Islet of Langerhans (tissue), 1 donor: ENCODE measurements at regions not wholly inside any gene's neighbourhood (a gene's known extent, or its start where the extent isn't known, plus 50 kb on each side); places are given as distances from the start of the nearest gene placed in this dataset.
"Not testable (repeated sequence)": the region's sequence is repeated elsewhere in the genome, so short reads cannot be mapped to it uniquely, and the experiment has no call there.

Source experiments
- FAIRE-seq: peaks from one replicate; lab custom pipeline; 2011; peaks lifted over from hg19 to GRCh38; lab: Jason Lieb, UNC

DNA sequence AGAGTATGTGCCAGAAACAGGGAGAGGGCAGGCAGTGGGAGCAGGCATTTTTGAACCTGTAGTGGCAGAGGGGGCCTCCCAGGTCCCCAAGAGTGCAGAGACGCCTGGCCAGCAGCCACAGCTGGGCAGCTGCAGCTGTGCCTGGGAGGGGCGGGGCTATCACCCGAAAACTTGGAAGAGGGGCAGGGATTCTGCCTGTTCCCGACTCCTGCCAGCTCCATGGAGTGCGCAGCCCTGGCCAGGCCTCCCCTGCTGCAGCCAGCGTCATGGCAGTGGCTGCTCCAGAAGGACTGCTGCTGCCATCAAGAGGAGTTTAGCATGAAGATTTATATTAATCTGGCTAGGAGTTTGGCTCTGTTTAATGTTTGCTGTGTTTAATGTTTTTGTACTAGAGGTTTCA is 532.1 kb upstream of the PITX2 start:
- no peak for FAIRE-seq

DNA sequence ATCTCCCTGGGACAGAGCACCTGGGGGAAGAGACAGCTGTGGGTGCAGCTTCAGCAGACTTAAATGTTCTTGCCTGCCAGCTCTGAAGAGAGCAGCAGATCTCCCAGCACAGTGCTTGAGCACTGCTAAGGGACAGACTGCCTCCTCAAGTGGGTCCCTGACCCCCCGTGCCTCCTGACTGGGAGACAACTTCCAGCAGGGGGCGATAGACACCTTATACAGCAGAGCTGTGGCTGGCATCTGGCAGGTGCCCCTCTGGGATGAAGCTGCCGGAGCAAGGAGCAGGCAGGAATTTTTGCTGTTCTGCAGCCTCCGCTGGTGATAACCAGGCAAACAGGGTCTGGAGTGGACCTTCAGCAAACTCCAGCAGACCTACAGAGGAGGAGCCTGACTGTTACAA is 541.7 kb upstream of the PITX2 start:
- FAIRE-seq = not testable (repeated sequence)

DNA sequence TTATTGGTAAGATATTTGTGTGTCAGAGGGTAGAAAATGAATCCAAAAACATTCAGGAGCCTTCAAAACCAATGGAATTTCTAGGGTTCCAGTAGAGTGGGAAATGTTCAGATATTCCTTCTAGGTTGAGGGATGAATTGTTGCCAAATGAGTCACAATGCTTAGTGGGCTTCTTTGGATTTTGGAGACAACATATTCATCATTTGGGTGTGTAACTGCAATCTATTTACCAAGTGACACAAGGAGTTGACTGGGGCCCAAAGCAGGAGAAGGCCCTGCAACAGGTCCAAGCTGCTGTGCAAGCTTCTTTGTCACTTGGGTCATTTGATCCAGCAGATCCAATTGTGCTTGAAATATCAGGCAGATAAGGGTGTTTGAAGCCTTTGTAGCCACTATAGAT is 551.5 kb upstream of the PITX2 start:
- no peak for FAIRE-seq

DNA sequence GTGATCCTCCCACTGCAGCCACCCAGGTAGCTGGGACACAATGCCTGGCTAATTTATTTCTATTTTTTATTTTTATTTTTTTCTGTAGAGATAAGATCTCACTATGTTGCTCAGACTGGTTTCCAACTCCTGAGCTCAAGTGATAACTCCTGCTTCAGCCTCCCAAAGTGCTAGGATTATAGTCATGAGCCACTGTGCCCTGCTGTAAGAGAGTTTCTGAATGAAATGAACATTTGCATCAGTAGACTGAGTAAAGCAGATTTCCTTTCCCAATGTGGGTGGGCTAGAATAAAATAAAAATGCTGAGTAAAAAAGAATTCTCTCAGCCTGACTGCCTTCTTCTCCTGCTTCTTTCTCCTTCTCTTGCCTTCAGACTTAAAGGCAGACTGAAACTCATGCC is 555.4 kb upstream of the PITX2 start:
- no peak for FAIRE-seq

DNA sequence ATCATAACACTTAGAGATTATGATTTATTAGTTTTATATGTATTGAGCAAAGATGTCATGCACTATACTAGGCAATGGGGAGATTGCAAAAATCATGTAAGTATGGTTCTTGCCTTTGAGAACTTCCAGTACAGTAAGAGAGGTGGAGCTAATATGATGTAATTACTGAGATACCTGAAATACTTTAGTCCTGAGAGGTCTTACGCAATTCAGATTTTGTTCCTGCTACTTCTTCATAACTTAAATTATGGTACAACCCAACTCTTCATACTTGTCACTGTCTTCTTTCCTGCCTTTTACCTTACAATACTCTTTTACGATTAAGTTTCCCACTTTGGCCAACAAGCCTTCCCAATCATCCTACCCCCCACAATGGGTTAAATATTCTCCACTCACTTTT is 564.2 kb upstream of the PITX2 start:
- no peak for FAIRE-seq

DNA sequence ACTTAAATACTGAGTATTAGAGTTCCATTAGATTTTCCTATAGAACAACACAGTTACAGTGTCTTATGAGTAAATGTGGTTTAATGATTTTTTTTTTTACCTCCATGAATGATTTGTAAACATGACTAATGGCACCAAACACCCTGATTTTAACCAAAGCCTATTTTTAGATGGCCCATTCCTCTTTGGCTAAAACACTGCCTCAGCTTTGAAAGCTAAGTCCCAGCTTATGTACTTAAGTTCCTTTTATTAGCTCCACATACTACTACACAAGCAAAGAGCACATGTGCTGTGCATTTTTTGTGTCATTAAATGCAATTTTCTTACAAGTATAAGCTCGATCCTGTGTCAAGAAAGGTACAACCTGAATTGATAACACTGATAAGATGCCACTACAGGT is 575.6 kb upstream of the PITX2 start:
- FAIRE-seq = no peak

DNA sequence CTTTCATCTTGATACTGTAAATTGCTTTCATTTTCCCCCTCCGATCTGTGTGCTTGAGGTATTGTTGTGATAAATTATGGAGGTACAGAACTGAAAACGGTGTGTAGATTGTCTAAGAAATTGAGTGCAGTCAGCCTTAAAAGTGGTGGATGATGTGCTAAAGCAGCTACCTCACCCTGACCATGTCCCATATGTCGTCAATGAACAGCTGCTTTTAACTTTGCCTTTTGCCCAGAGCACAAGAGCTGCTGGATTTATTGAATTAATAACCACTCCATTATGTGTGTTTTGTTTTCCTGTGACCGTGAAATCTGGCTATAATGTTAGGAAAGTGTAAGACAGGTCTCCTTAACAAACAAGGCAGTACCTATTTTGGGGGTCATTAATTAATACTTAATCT is 581.9 kb upstream of the PITX2 start:
- FAIRE-seq = no peak

DNA sequence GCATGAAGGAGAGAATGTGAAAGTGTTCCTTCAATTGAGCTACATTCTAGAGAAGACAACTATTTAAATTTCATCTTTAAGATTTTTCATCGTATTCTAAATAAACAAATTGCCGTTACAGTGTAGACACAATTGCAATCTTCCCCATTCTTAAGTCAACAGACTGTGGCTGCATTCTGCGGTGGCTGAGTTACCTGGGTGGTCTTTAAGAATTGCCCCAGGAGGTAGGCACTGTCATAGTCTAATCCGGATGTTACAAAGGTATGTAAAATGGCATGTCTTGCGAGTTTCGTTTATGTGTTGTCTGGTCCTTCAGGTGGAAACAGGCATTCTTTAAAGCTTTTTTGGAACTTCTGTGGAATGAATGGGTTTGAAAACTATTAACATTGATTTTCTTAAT is 586.1 kb upstream of the PITX2 start:
- FAIRE-seq = no peak

DNA sequence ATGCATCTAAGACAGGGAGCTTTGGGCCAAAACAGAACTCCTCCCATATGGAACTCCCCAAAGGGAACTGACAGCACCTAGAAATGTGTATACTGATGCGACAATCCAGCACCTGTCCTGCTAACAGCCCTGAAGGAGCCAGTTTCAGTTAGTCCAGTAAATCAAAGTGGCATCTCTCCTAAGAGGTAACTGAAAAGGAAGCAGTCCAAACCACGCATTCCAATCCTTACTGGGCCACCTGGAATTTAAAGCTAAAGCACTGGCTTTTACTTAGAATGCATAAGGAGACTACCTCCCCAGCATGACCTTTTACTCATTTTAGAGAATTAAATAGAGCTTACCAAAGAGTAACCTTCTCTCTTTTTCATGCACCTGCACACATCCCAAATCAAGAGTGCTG is 586.8 kb upstream of the PITX2 start:
- FAIRE-seq = no peak

DNA sequence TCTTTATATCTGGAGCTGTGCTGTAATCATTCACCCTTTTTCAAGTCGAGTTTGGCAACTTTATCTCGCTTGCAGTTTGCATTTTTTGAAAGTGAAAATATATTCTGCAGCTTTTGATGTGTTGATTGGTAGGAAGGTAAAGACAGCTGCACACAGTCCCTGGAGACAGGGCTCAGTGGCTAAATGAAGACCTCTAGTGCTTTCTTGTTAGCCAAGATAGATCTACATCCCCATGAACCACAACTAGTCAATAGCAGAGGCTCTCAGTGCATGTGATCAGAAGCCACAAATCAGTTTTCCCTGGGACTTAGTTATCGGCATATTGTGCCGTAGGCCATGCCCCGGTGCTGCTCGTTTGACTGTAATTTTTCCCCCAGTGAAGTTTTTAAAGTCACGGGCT is 587.7 kb upstream of the PITX2 start:
- FAIRE-seq = no peak

DNA sequence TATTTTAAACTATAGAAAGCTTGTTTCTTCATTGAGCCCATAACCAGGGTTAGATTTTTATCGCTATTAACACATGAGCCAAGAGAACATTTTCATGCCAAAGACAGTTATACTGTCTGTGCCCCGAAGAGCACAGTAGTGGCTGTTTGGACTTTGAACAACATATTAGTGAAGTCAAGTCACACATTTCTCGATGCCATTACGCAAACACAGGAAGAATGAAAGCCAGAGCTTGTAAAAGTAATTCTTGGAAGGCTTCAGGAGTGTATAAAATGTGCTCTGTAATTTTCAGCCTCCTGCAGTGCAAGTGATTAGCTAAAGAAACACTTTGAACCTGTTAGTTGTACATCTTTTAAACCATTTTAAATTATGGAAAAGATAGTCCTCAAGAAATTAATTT is 590.7 kb upstream of the PITX2 start:
- FAIRE-seq = no peak

DNA sequence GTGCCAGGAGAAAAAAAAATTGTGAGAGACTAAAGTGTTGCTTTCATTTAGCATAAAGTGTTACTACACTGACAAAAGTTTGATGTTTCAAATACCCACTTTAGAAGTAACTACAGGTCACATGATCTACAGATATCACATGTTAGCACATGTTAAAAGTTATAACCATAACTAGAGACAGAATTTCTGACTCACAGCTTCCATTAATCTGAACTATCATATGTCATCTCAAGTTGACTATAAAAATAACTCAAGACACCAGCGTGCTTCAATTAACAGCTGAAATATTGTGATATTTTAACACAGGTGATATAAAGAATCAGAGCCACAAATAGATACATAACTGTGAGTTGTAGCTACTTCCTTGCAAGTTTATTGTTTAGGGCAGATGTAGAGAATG is 591.5 kb upstream of the PITX2 start:
- no peak for FAIRE-seq

DNA sequence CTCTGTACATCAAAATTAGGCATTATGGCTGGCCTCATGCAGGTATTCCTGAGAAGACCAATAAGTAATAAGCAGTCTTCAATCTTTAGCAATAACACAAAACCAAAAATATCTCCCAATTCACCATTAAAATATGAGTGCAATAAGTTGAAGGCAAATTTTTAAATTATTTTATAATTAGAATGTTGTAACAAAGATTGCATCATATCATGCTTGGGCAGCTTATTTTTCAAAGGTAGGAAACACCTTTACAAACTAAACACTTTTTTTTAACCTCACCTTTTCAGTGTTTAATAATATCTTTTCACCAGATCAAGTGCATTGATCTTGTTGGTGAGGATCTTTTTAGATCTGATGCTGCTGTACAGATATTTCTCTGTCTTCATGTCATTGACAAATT is 592.9 kb upstream of the PITX2 start:
- no peak for FAIRE-seq

DNA sequence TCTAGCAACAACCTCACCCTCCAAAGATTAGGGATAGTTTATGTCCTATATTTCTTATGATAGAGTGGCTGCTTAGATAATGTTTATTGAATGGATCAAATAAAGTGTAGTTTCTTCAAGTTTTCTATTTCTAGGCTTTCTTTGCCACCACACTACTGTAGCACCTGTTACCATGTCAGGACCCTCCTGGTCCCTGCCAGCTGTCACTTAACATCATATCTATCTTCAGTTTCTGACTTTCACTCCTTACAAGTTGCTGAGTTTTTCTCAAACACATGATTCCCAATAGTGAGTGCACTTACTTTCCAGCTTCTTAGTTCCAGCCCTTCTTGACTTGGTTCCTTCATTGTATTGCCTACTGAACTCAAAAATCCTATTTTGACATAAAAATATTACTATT is 593.9 kb upstream of the PITX2 start:
- FAIRE-seq = no peak

DNA sequence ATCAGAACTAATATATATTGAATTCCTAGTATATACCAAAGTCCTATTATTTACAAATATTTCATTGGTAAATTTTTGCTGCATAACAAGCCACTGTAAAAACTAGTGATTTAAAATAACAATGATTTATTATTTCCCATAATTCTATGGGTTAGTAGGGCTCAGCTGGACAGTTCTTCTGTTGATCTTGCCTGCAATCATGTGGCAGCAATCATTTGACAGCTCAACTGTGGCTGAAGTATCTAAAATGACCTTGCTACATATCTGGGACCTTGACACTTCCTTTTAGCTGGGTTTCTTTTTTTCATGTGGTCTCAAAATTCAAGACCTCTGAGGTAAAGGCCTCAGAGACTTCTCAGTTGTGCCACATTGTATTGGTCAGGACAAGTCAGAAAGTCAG is 598.5 kb upstream of the PITX2 start:
- no peak for FAIRE-seq

DNA sequence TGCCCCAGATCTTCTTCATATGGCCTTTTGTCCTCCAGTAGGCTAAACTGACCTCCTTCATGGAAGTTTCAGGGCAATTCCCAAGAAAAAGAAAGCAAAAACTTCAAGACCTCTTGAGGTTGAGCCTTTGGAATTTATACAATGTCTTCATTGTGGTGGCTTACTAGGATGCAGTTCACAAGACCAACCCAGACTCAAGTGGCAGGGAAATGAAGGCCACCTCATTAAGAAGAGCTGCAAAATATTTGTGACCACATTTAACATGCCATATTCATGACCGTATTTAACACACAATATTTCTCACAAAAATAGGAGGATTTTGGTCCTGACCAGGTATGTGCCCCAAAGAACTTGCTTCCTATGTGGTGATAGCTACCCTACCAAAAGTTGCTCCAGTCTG is 605.5 kb upstream of the PITX2 start:
- FAIRE-seq = no peak

DNA sequence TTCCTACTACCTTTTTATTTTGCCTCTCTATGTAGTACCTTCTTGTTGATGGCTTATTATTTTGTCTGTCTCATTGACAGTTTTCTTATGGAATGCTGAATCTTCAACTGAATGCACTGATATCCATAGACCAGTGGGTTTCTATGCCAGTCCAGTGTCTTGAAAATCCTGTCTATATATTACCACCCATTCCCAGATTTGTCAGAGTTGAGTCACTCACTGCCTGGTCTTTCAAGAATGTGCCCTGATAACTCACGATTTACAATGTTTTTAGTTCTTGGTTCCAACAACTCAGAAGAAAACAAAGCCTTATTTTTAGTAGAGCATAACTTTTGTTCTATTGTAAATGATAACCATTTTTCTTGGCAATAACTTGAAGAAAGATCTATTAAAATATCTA is 606.0 kb upstream of the PITX2 start:
- FAIRE-seq = no peak

DNA sequence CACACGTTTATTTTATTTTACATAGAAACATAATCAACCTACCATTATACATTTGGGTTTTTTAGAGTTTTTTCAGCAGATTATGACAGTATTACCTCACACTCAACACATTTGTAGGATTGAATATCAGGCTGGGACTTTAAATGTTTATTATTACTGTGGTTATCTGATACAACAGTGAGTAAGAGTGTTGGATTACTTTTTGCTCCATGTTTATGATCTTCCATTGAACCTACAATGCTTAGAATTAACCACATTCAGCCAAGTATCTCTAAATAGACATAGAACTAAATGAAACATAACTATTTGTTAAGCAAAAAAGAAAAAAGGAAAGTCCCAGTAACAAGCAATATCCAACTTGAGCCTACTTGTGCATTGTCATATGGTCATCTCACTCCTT is 607.4 kb upstream of the PITX2 start:
- FAIRE-seq = no peak

DNA sequence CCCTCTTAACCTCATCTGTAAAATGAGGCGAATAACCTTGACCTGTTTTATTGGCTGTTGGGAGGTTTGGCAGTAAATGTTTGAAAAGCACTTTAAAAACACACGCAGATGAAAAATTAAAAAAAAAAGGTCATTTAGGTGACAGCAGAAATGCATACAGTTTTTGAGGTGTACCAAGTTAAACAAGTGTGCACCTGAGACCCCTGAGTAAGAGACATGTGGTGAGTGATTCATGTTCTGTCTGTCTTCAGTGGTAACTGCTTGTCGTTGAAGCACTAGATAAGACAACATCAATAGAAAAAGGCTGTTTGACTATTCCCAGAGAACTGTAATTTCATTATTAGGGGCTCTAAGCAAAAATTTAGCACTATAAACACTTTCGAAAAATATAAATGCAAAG is 608.4 kb upstream of the PITX2 start:
- no peak for FAIRE-seq

DNA sequence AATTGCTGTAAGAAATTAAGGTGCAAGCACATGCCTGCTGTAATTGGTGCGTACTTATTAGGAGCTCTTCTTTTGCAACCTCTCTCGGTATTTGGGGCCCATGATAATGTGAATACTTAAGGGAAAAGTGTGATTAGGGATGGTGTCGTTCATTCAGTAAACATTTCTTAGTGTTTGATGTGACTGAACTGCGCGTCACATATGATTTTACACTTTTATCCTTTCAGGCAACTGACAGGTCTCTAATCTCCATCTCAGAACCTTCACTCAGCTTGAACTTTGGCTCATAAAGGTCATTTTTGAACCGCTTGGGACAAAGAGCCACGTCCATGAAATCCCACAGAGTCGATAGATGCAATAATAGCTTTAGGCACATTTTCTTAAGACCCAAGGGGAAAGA is 612.1 kb upstream of the PITX2 start:
- no peak for FAIRE-seq

DNA sequence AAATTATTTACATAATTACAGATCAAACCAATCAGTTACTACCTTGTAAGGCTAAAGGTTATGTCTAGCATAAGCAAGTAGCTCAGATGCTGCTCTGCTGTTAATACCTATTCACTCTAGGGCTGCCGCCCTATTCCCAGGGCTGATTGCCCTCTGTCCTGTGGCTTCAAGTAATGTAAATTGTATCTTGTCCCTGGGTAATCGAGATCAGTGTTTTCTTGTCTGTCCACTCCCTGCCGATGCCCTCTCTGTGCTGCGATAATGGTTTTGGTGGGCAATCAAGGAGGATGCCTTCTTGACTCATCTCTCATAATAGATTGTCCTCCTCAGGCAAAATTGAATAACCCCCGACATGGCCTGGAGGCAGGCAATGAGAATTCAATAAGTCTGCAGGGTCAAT is 641.0 kb upstream of the PITX2 start:
- FAIRE-seq = no peak

DNA sequence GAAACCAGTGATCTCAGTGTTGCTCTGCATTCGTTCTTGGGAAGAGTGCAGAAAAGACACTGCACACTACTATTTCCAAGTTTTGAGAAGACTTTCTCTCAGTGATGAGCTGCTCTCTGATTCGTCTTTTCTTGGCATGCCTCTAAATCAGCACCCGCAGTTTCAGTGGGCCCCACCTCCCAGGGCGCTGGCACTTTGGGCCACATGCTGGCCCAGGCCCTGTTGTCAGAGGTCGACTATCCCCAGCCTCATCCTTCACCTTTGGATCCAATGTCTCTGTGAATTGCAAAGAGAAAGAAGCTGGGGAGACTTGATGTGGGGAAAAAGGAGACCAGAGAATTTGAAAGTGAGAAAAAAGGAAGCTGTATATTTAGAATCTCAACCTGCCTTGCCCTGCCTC is 644.1 kb upstream of the PITX2 start:
- FAIRE-seq = no peak

DNA sequence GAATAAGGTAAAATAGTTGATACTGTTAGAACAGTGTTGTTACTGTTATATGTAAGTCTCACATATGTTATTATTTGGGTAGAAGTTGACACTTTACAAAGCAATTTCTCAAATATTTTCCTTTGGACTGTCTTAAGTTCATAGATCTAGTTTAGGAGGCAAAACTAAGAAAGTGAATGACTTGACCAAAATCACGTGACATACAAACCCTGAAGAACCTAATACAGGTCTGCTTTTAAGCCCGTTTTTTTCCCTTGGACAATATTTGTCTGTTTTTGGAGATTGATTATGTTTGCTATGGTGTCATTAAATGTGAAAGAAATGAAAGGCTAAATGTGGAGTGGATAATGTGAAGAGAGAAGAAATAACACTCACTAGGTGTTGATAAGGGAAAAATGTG is 644.9 kb upstream of the PITX2 start:
- FAIRE-seq = no peak

DNA sequence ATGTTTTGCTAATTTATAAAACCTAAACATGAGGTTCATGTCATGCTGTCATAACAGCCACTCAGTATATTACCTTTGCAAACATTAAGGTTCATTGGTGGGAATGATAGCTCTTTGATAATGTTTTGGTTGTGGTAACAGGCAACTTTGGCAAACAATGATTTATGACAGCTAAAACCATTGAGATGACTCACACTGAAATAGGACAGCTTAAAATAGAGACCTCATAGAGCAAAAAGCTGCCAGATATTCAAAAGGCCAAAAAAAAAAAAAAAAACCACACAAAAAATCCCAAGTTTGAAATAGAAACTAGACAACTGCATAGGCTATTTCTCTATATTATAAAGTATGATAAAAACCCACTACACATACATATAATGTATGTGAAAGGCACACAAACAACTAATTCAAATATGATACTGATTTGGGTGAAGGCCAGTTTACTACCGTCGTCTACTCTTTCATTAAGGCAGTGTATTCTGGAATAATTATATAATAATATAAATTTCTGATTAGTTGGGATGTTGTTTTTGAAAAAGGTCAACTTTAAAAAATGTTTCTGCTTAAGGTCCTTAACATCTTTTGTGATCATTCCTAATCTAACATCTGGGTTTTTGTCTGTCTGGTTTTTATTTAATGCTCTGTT is 646.0 kb upstream of the PITX2 start:
- no peak for FAIRE-seq

DNA sequence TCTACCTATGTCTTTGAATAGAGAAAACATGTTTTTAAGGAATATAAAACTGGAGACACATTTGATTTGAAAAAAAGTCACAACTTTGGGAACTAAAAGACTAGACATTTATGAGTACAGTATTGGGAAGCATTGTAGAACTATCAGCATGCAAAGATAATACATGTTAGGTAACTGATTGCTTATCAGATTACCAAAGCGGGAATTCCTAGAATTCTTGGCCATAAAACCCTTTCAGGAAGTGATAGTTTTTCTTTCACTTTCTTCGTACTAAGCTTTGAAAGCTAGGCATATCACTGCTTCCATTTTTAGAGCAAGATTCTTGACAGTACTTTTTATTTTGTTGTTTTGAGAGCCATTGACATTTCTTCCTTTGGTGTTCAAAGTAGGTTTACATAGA is 646.6 kb upstream of the PITX2 start:
- FAIRE-seq = no peak
